OCI-LY3 (cell line): ENCODE measurements at regions not wholly inside any gene's neighbourhood (a gene's known extent, or its start where the extent isn't known, plus 50 kb on each side); places are given as distances from the start of the nearest gene placed in this dataset.

Experiments used
- H2AFZ ChIP-seq: fragments of 200-600, 300-600 bp; shearing (Covaris generic); 2 replicates; pipeline ENCODE4 v1.6.0; 2014; ENCODE audit warnings: antibody characterized with exemption, low read depth, low read length
- H3K27ac ChIP-seq: fragments of 200-600, 300-600 bp; sonication (generic); 2 replicates; pipeline ENCODE4 v1.5.1; 2014; ENCODE audit warnings: mild to moderate bottlenecking, low read length, moderate library complexity, mixed read lengths
- H3K27me3 ChIP-seq: fragments of 200-600, 300-600 bp; sonication (generic); 2 replicates; pipeline ENCODE4 v1.6.1; 2014; ENCODE audit warnings: low read depth, low read length, mixed read lengths
- H3K36me3 ChIP-seq: fragments of 200-600, 300-600 bp; sonication (generic); replicated peaks from 2 replicates; pipeline ENCODE3; 2014; ENCODE audit warnings: low read depth, low read length, mixed read lengths
- H3K4me1 ChIP-seq: fragments of 300-600, 200-600 bp; sonication (generic); 2 replicates; pipeline ENCODE4 v1.6.1; 2014; ENCODE audit warnings: low read length, mixed read lengths
- H3K4me2 ChIP-seq: fragments of 200-600, 300-600 bp; sonication (generic); 2 replicates; pipeline ENCODE4 v1.6.1; 2014; ENCODE audit warnings: low read length, mixed read lengths
- H3K4me3 ChIP-seq: fragments of 300-600, 200-600 bp; sonication (generic); 2 replicates; pipeline ENCODE4 v1.5.1; 2014; ENCODE audit warnings: antibody characterized with exemption, mild to moderate bottlenecking, low read length, moderate library complexity
- H3K79me2 ChIP-seq: fragments of 300-600, 200-600 bp; shearing (Covaris generic); 2 replicates; pipeline ENCODE4 v1.6.1; 2014; ENCODE audit warnings: mild to moderate bottlenecking, low read length, mixed read lengths
- H3K9ac ChIP-seq: fragments of 300-600, 200-600 bp; shearing (Covaris generic); 2 replicates; pipeline ENCODE4 v1.6.0; 2014; ENCODE audit warnings: mild to moderate bottlenecking, low read length, moderate library complexity
- H3K9me3 ChIP-seq: fragments of 200-600, 300-600 bp; shearing (Covaris generic); 2 replicates; pipeline ENCODE4 v1.6.1; 2014; ENCODE audit warnings: low read length, mixed read lengths; ENCODE audit not compliant: insufficient read depth
- H4K20me1 ChIP-seq: fragments of 200-600, 300-600 bp; sonication (generic); 2 replicates; pipeline ENCODE4 v1.6.1; 2016; ENCODE audit warnings: low read length, mixed read lengths; ENCODE audit not compliant: insufficient read depth
- CTCF ChIP-seq: fragments of 200-600, 300-600 bp; sonication (generic); IDR thresholded peaks from 2 replicates; pipeline ENCODE4 v1.5.1; 2014; ENCODE audit warnings: antibody characterized with exemption, low read length, low read depth
- EZH2phosphoT487 ChIP-seq: fragments of 200-600 bp; shearing (Covaris generic); IDR thresholded peaks from 2 replicates; pipeline ENCODE4 v1.6.1; 2018; ENCODE audit warnings: antibody characterized with exemption, mixed run types, low read depth

GRCh38 chr1:88200545-88200944 is 483.5 kb upstream of the PKN2 start:
- H3K9me3 ChIP-seq, result no peaks in the 10 kb centered on the region
- TF ChIP-seq CTCF (no peak), EZH2phosphoT487 (no peak)
- no peaks in the 10 kb centered on the region for H3K4me1 ChIP-seq
- H3K79me2 ChIP-seq, result no peaks in the 10 kb centered on the region
- no peaks in the 10 kb centered on the region for H3K27me3 ChIP-seq
- H3K27ac ChIP-seq, result no peak overlapping the region
- no peak overlapping the region for H2AFZ ChIP-seq
- H3K4me2 ChIP-seq, result no peak overlapping the region
- no peaks in the 10 kb centered on the region for H4K20me1 ChIP-seq
- no peak overlapping the region for H3K9ac ChIP-seq
- no peaks in the 10 kb centered on the region for H3K36me3 ChIP-seq
- no peak overlapping the region for H3K4me3 ChIP-seq

- H3K9me3 ChIP-seq, result no peaks in the 10 kb centered on the region
- no peaks in the 10 kb centered on the region for H3K27me3 ChIP-seq
- no peak overlapping the region for H3K4me2 ChIP-seq
- no peaks in the 10 kb centered on the region for H3K36me3 ChIP-seq
- H3K9ac ChIP-seq, result no peak overlapping the region
- H3K79me2 ChIP-seq, result no peaks in the 10 kb centered on the region
- H2AFZ ChIP-seq, result no peak overlapping the region
- no peak overlapping the region for H3K4me3 ChIP-seq
- H3K4me1 ChIP-seq, result no peaks in the 10 kb centered on the region
- H3K27ac ChIP-seq, result no peak overlapping the region
- H4K20me1 ChIP-seq, result no peaks in the 10 kb centered on the region
- TF ChIP-seq EZH2phosphoT487 (no peak), CTCF (no peak)
Observed at GRCh38 chr1:88204111-88204510, 480.0 kb upstream of the PKN2 start.

GRCh38 chr1:88204612-88205167 is 479.4 kb upstream of the PKN2 start:
- H3K4me2 ChIP-seq, result no peak overlapping the region
- H3K27ac ChIP-seq, result no peak overlapping the region
- no peaks in the 10 kb centered on the region for H3K4me1 ChIP-seq
- H3K9me3 ChIP-seq, result no peaks in the 10 kb centered on the region
- no peaks in the 10 kb centered on the region for H4K20me1 ChIP-seq
- H2AFZ ChIP-seq, result no peak overlapping the region
- no peaks in the 10 kb centered on the region for H3K27me3 ChIP-seq
- no peaks in the 10 kb centered on the region for H3K79me2 ChIP-seq
- H3K9ac ChIP-seq, result no peak overlapping the region
- no peaks in the 10 kb centered on the region for H3K36me3 ChIP-seq
- TF ChIP-seq CTCF (no peak), EZH2phosphoT487 (no peak)
- H3K4me3 ChIP-seq, result no peak overlapping the region

- no peak overlapping the region for H3K9ac ChIP-seq
Observed at GRCh38 chr1:88208389-88208788, 475.7 kb upstream of the PKN2 start.

More at GRCh38 chr1:88208389-88208788, 475.7 kb upstream of the PKN2 start:
- no peaks in the 10 kb centered on the region for H3K27me3 ChIP-seq
- H3K79me2 ChIP-seq, result no peaks in the 10 kb centered on the region
- H3K4me3 ChIP-seq, result no peak overlapping the region
- H2AFZ ChIP-seq, result no peak overlapping the region
- no peak for TF ChIP-seq EZH2phosphoT487
- no peak for TF ChIP-seq CTCF
- H3K36me3 ChIP-seq, result no peaks in the 10 kb centered on the region
- H3K9me3 ChIP-seq, result no peaks in the 10 kb centered on the region
- no peak overlapping the region for H3K27ac ChIP-seq
- H4K20me1 ChIP-seq, result no peaks in the 10 kb centered on the region
- H3K4me2 ChIP-seq, result no peak overlapping the region
- H3K4me1 ChIP-seq, result peaks cover 9% of the 10 kb centered on the region
